ENCODE measurements at regions not wholly inside any gene's neighbourhood (a gene's known extent, or its start where the extent isn't known, plus 50 kb on each side); places are given as distances from the start of the nearest gene placed in this dataset.

- Histone ChIP-seq H3K9ac (ENCODE audit: control insufficient read depth, extremely low read depth, insufficient read depth, low read length) (no peak overlapping the region), H3K4me1 (ENCODE audit: control insufficient read depth, extremely low read depth, insufficient read depth, low read length) (no peaks in the 10 kb centered on the region), H3K4me3 (ENCODE audit: control insufficient read depth in 2 of 3, extremely low read depth in 1 of 3, insufficient read depth in 2 of 3, low read depth in 1 of 3, low read length in 3 of 3) (no peak overlapping the region), H3K79me2 (ENCODE audit: control insufficient read depth, insufficient read depth, low read length) (no peaks in the 10 kb centered on the region), H3K27ac (ENCODE audit: control insufficient read depth, insufficient read depth, low read length) (no peak overlapping the region), H2AFZ (ENCODE audit: control insufficient read depth, low read length) (no peak overlapping the region), H3K9me3 (ENCODE audit: control insufficient read depth, low read depth, low read length) (no peaks in the 10 kb centered on the region), H3K9me1 (ENCODE audit: control insufficient read depth, extremely low read depth, insufficient read depth, low read length) (no peaks in the 10 kb centered on the region), H3K27me3 (ENCODE audit: control insufficient read depth, extremely low read depth, insufficient read depth, low read length) (no peaks in the 10 kb centered on the region), H3K36me3 (ENCODE audit: control insufficient read depth in 2 of 2, extremely low read depth in 1 of 2, insufficient read depth in 2 of 2, low read length in 2 of 2) (no peaks in the 10 kb centered on the region), H3K4me2 (ENCODE audit: control insufficient read depth, extremely low read depth, insufficient read depth, low read depth, low read length) (no peak overlapping the region), H4K20me1 (ENCODE audit: control insufficient read depth, extremely low read depth, insufficient read depth, low read length) (no peaks in the 10 kb centered on the region)
- no peak for TF ChIP-seq CTCF (optimal IDR thresholded peaks at IDR 0.05 in 1 of 3, IDR thresholded peaks at IDR 0.05 in 1 of 3, conservative IDR thresholded peaks at IDR 0.05 in 1 of 3; ENCODE audit: extremely low read depth in 1 of 3, insufficient read depth in 2 of 3, low read length in 3 of 3)
- no peak for TF ChIP-seq EZH2 (IDR thresholded peaks at IDR 0.05; ENCODE audit: low read length)
- dilution Hi-C loops (cut with MboI; ENCODE audit: extremely low pct_ligation_motif_present, low sequenced_read_pairs), result no loop called here
- FAIRE-seq (no peak), DNase-seq (ENCODE audit: low read depth, low spot score) (no peak)
Observed at GRCh38 chr5:10151656-10152055, 98.0 kb downstream of the ATPSCKMT start.

- Histone ChIP-seq H3K27ac (ENCODE audit: control insufficient read depth, insufficient read depth, low read length) (no peak overlapping the region), H2AFZ (ENCODE audit: control insufficient read depth, low read length) (no peak overlapping the region), H3K9me3 (ENCODE audit: control insufficient read depth, low read depth, low read length) (no peaks in the 10 kb centered on the region), H3K4me3 (ENCODE audit: control insufficient read depth in 2 of 3, extremely low read depth in 1 of 3, insufficient read depth in 2 of 3, low read depth in 1 of 3, low read length in 3 of 3) (no peak overlapping the region), H3K27me3 (ENCODE audit: control insufficient read depth, extremely low read depth, insufficient read depth, low read length) (no peaks in the 10 kb centered on the region), H3K36me3 (ENCODE audit: control insufficient read depth in 2 of 2, extremely low read depth in 1 of 2, insufficient read depth in 2 of 2, low read length in 2 of 2) (no peaks in the 10 kb centered on the region), H3K9me1 (ENCODE audit: control insufficient read depth, extremely low read depth, insufficient read depth, low read length) (no peaks in the 10 kb centered on the region), H3K79me2 (ENCODE audit: control insufficient read depth, insufficient read depth, low read length) (no peaks in the 10 kb centered on the region), H3K9ac (ENCODE audit: control insufficient read depth, extremely low read depth, insufficient read depth, low read length) (no peak overlapping the region), H4K20me1 (ENCODE audit: control insufficient read depth, extremely low read depth, insufficient read depth, low read length) (no peaks in the 10 kb centered on the region), H3K4me1 (ENCODE audit: control insufficient read depth, extremely low read depth, insufficient read depth, low read length) (no peaks in the 10 kb centered on the region), H3K4me2 (ENCODE audit: control insufficient read depth, extremely low read depth, insufficient read depth, low read depth, low read length) (no peak overlapping the region)
- TF ChIP-seq EZH2 (IDR thresholded peaks at IDR 0.05; ENCODE audit: low read length) (no peak), CTCF (optimal IDR thresholded peaks at IDR 0.05 in 1 of 3, IDR thresholded peaks at IDR 0.05 in 1 of 3, conservative IDR thresholded peaks at IDR 0.05 in 1 of 3; ENCODE audit: extremely low read depth in 1 of 3, insufficient read depth in 2 of 3, low read length in 3 of 3) (no peak)
- dilution Hi-C loops (cut with MboI; ENCODE audit: extremely low pct_ligation_motif_present, low sequenced_read_pairs), result no loop called here
- DNase-seq (ENCODE audit: low read depth, low spot score), result no peak
- no peak for FAIRE-seq
Observed at GRCh38 chr5:10149911-10150310, 99.8 kb downstream of the ATPSCKMT start.
